NCI-H1694 treated with DMSO at 0.1 percent for 48 hours (cell line): ENCODE measurements at regions not wholly inside any gene's neighbourhood (a gene's known extent, or its start where the extent isn't known, plus 50 kb on each side); places are given as distances from the start of the nearest gene placed in this dataset.
"Not testable (repeated sequence)": the region's sequence is repeated elsewhere in the genome, so short reads cannot be mapped to it uniquely, and the experiment has no call there.

Experiments used
- DNase-seq: peaks from one replicate; lab custom pipeline; 2025; lab: John Stamatoyannopoulos, UW

- no peak for DNase-seq
Measured at GRCh38 chr10:45564303-45564959, 108.1 kb downstream of the ZFAND4 start.

DNA sequence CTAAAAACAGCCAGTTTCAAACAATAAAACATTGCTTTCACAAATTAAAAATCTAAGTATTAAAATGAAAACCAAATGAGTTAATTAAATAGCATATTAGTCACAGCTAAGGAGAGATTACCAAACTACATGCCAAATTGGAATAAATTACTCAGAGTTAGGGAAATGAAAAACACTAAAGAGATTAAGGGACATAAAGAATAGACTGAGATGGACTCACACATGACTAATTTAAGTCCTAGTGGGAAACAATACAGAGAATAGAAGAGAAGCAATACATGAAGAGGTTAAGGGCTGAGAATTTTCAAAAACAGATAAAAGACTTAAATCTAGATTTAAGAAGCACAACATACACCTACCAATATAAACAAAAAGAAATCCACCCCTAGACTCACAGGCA is 110.6 kb downstream of the ZFAND4 start:
- no peak for DNase-seq

GRCh38 chr10:45560262-45560661 is 112.3 kb downstream of the ZFAND4 start:
- DNase-seq: no peak

DNA sequence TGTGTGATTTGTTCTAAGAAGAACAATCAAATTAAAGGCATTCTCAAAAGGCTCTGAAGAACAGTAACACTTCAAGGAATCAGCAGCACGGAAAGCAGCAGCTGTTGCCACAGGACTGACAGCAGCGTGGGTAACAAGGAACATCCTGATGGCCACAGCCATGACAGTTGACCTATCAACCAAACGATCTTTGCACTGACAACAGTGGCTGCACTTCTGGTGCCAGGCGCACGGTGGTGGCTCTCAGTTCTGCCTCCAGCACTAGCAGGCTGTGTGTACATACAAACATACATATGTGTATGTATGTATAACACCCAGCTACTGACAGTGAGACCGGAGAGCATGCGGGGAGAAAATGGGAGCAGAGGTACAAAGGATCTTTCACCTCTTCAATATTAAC is 114.1 kb downstream of the ZFAND4 start:
- DNase-seq: no peak

GRCh38 chr10:45557275-45557905 is 115.2 kb downstream of the ZFAND4 start:
- no peak for DNase-seq

DNA sequence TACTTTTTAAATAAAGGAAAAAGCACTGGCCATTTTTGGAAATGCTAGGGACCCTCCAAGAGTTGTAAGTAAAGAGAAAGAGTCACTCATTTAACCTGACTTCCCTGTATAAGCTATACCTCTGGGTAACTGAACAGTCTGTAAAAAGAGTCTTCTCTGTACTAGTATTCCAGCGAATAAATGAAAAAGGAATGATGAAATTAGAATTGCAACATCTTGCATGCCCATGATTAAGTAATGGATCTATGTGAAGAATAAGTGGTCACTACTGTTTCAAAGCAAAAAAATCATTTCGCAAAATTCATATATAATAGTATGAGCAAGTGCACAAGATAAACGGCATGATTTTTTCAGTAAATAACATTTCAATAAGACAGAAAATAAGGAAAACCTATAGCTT is 116.8 kb downstream of the ZFAND4 start:
- DNase-seq: no peak

GRCh38 chr10:45555332-45555731 is 117.2 kb downstream of the ZFAND4 start:
- not testable (repeated sequence) for DNase-seq

GRCh38 chr10:45553613-45554012 is 119.0 kb downstream of the ZFAND4 start:
- no peak for DNase-seq

GRCh38 chr10:45553155-45553554 is 119.4 kb downstream of the ZFAND4 start:
- DNase-seq: no peak

- no peak for DNase-seq
Measured at GRCh38 chr10:45552476-45552875, 120.1 kb downstream of the ZFAND4 start.

DNA sequence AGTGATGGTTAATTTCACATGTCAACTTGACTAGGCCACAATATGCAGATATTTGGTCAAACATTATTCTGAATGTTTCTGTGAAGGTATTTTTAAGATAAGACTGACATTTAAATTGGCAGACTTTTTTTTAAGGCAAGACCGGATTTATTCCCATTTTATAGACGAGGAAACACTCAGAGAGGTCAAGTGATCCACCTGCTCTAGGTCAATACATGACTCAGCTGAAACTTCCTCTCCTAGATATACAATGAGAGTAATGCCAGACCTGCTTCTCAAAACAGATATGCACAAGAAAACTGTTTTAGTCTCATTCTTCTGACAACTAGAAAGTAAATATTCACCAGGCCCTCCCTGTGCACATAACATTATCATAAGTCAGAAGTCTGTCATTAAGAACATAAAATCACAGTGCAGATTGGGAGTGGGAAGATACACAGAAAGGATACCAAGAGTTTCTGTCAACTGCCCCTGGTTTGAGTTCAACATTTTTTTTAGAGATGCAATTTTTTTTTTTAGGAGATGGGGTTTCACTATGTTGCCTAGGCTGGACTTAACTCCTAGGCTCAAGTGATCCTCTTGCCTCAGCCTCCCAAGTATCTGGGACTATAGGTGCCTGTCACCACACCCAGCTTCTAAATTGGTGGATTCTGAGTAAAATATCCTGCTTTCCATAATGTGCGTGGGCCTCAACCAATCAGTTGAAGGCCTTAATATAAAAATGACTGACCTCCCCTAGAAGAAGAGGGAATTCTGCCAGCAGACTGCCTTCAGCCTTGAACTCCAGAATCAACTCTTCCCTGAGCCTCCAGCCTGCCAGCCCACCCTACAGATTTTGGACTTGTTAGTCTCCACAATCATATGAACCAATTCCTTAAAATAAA is 121.4 kb downstream of the ZFAND4 start:
- no peak for DNase-seq

DNA sequence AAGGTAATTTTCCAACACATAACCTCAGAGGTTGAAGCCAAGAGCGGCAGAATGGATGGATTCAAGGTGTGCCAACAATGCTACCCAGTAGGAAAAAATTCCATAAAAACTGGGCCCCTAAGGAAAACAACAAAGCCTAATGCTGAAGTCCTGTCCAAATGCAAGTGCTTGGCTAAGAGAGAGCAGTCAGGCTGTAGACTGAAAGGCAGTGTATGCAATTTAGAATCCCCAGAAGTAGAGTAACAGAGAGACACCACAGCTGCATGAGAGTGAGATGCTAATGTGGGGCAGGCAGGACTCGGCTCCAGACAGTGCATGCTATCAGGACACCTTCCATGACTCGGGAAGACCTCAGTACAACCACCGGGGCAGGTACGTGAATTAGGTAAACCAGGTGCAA is 124.5 kb downstream of the ZFAND4 start:
- DNase-seq: no peak

- no peak for DNase-seq
Measured at GRCh38 chr10:45547207-45547606, 125.4 kb downstream of the ZFAND4 start.

GRCh38 chr10:45545150-45545549 is 127.4 kb downstream of the ZFAND4 start:
- no peak for DNase-seq

DNA sequence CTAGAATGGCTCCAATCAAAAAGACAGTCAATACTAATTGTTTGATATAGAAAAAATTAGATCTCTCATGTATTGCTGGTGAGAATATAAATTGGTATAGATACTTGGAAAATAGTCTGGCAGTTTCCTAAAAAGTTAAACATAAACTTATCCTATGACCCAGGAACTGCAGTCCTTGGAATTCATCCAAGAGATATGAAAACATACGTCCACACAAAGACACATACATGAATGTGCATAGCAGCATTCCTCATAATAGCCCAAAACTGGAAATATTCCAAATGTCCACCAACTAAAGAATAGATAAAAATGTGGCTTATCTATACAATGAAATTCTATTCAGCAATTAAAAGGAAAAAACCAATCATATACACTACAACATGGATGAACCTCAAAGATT is 128.4 kb downstream of the ZFAND4 start:
- DNase-seq: no peak

DNA sequence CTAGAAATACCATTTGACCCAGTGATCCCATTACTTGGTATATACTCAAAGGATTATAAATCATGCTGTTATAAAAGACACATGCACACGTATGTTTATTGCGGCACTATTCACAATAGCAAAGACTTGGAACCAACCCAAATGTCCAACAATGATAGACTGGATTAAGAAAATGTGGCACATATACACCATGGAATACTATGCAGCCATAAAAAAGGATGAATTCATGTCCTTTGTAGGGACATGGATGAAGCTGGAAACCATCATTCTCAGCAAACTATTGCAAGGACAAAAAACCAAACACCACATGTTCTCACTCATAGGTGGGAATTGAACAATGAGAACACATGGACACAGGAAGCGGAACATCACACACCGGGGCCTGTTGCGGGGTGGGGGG is 131.5 kb downstream of the ZFAND4 start:
- DNase-seq: not testable (repeated sequence)

GRCh38 chr10:45540589-45540988 is 132.0 kb downstream of the ZFAND4 start:
- DNase-seq: not testable (repeated sequence)

- not testable (repeated sequence) for DNase-seq
Measured at GRCh38 chr10:45539569-45539968, 133.0 kb downstream of the ZFAND4 start.

DNA sequence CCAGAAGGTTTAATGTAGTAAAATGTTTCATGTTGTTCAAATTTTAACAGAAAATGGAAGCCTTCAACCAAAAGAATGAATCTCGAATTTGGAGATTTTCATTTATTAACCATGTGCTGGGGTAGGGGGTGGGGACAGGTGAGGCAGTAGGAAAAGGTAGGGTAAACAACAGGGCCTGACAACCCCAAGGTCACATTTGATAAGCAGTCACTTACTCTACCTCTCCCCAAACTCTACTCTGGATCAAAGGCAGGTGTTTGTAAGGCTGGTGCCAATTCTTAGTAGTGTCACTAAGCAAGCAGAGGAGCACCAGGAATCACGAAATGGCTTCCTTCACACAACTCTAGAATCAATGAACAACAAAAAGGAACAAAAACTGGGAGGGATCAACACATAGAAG is 138.0 kb downstream of the ZFAND4 start:
- DNase-seq: no peak

- DNase-seq: no peak
Measured at GRCh38 chr10:45532480-45532879, 140.1 kb downstream of the ZFAND4 start.

DNA sequence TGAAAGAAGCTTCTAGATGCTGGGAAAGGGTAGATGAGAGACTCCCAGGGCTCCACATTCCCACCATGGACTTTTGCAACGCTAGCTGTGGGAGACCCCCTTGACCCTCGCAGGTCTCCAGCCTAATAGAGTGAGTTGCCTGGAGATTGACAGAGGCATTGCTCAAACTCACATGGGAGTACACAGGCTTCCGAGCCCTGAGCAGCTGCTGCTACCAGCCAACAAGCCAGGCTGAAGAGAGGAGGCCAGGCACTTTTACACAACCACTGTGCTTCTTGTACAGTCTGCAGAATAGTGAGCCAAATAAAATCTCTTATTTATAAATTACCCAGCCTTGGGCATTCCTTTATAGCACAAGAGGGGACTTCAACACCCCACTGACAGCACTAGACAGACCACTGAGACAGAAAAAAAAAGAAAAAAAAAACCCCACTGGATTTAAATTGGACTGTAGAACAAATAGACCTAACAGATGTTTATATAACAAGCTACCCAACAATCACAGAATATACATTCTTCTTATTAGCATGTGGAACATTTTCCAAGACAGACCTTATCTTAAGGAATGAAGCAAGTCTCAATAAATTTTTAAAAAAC is 146.2 kb downstream of the ZFAND4 start:
- DNase-seq: no peak

DNA sequence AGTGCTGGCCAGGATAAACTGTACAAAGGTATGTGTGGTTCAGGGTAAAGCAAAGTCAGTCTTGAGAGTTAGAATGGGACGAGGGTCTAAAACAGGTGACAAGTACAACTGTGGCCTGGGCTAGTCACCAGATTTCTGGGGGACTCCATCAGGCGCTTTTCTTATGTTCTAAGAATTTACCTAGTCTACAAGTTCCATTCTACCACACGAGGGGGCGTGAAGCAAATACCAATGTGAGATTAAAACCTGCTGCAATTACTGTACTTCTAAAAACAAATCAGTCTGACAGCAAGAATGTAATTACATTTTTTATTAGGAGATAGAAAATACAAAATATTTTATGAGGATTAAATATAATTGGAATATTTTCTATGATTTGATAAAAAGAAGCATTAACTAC is 146.5 kb downstream of the ALOX5 start:
- no peak for DNase-seq

- DNase-seq: no peak
Measured at GRCh38 chr10:45518741-45519140, 144.7 kb downstream of the ALOX5 start.
